HepG2 (cell line): ENCODE measurements at regions not wholly inside any gene's neighbourhood (a gene's known extent, or its start where the extent isn't known, plus 50 kb on each side); places are given as distances from the start of the nearest gene placed in this dataset.

ENCODE experiments used
- ATAC-seq: fragments of 200-7000 bp; cut with Tn5 transposase; 3 replicates; pipeline ENCODE4 v1.9.1; 2020; ENCODE audit warnings: mild to moderate bottlenecking, moderate library complexity
- BruUV-seq: library from RNA; stranded (reverse); fragments of 400-500 nt; replicated peaks from 2 replicates; lab custom pipeline; 2021; lab: Mats Ljungman, UMichigan
- CTCF ChIA-PET: fragments of 300-600 bp; formaldehyde crosslinking; extraction: SDS; loops from one replicate; lab custom pipeline; 2021; ENCODE audit warnings: low total read pairs, inconsistent platforms, low intra/inter-chr PET ratio; lab: Yijun Ruan, JAX
- POLR2A ChIA-PET: fragments of 350-600 bp; sonication (Branson Sonifier 250); formaldehyde crosslinking; loops from one replicate; lab custom pipeline; 2020; ENCODE audit warnings: antibody characterized with exemption, inconsistent platforms; lab: Yijun Ruan, JAX
- DNase-seq: peaks from one replicate; pipeline ENCODE4 v3.0.0-alpha.2; 2015; ENCODE audit warnings: low spot score
- FAIRE-seq: peaks from 3 replicates; lab custom pipeline; 2011; peaks lifted over from hg19 to GRCh38; lab: Jason Lieb, UNC
- H2AFZ ChIP-seq: one replicate; pipeline ENCODE4 v1.6.1; 2011; ENCODE audit warnings: low read length, inconsistent platforms
- H3K27ac ChIP-seq: fragments of 300-600 bp; 3 replicates; pipeline ENCODE4 v1.8.0; 2011; ENCODE audit warnings: mixed run types, mild to moderate bottlenecking, mixed read lengths, low read length, inconsistent platforms; ENCODE audit not compliant: insufficient read depth; ENCODE audit errors: extremely low read length
- H3K27me3 ChIP-seq, 2 experiments: fragments of 200-600 bp in 1 of 2; 2 replicates in 1 of 2; 3 replicates in 1 of 2; pipeline versions ENCODE4 v1.6.0 to v1.8.0; 2011; ENCODE audit warnings: low read length in 2 of 2, mild to moderate bottlenecking in 2 of 2, moderate library complexity in 2 of 2, inconsistent platforms in 1 of 2; ENCODE audit not compliant: insufficient read depth in 2 of 2, control insufficient read depth in 1 of 2
- H3K36me3 ChIP-seq, 2 experiments: fragments of 200-600 bp in 1 of 2; replicated peaks in 1 of 2; 2 replicates in 1 of 2; 3 replicates in 1 of 2; pipeline versions ENCODE4 v1.5.1 to v1.8.0; 2011; ENCODE audit warnings: low read length in 2 of 2, inconsistent platforms in 1 of 2; ENCODE audit not compliant: insufficient read depth in 2 of 2, control insufficient read depth in 1 of 2
- H3K4me1 ChIP-seq: 2 replicates; pipeline ENCODE4 v1.5.1; 2012; ENCODE audit warnings: low read length, inconsistent platforms; ENCODE audit not compliant: insufficient read depth
- H3K4me2 ChIP-seq: 2 replicates; pipeline ENCODE4 v1.6.0; 2011; ENCODE audit warnings: low read depth, low read length, inconsistent platforms
- H3K4me3 ChIP-seq, 3 experiments: fragments of 200-600 bp in 1 of 3; sonication (generic), shearing (Covaris generic) in 1 of 3; replicated peaks in 1 of 3; 2 replicates each; pipeline ENCODE4 v1.5.1; 2011 to 2016; ENCODE audit warnings: low read length in 3 of 3, inconsistent platforms in 2 of 3, low read depth in 2 of 3, mild to moderate bottlenecking in 2 of 3, control low read depth in 1 of 3, mixed read lengths in 1 of 3; ENCODE audit not compliant: insufficient read depth in 1 of 3
- H3K79me2 ChIP-seq: one replicate; pipeline ENCODE4 v1.6.1; 2011; ENCODE audit warnings: low read length, inconsistent platforms; ENCODE audit not compliant: insufficient read depth
- H3K9ac ChIP-seq: 2 replicates; pipeline ENCODE4 v1.6.0; 2011; ENCODE audit warnings: mild to moderate bottlenecking, low read depth, low read length, inconsistent platforms; ENCODE audit not compliant: insufficient read depth
- H3K9me3 ChIP-seq: 2 replicates; pipeline ENCODE4 v1.5.1; 2012; ENCODE audit warnings: mild to moderate bottlenecking, low read length
- H4K20me1 ChIP-seq: 2 replicates; pipeline ENCODE4 v1.6.0; 2011; ENCODE audit warnings: inconsistent platforms, mild to moderate bottlenecking, low read length, moderate library complexity; ENCODE audit not compliant: insufficient read depth
- IKZF1 ChIP-seq: fragments of 450-650 bp; IDR thresholded peaks from 2 replicates; pipeline ENCODE4 v1.7.1; 2016
- JUND ChIP-seq: sonication (generic); formaldehyde crosslinking; IDR thresholded peaks from 2 replicates; pipeline ENCODE4 v1.8.0; 2022; ENCODE audit warnings: mild to moderate bottlenecking, missing genetic modification reagents
- NFYB ChIP-seq: sonication (generic); formaldehyde crosslinking; IDR thresholded peaks from 2 replicates; pipeline ENCODE4 v1.4.0; 2020; ENCODE audit warnings: missing genetic modification reagents
- TARDBP ChIP-seq: sonication (generic); formaldehyde crosslinking; IDR thresholded peaks from 2 replicates; pipeline ENCODE4 v1.8.0; 2022; ENCODE audit warnings: mild to moderate bottlenecking, missing genetic modification reagents
- ZFP36L1 ChIP-seq: sonication (generic); formaldehyde crosslinking; IDR thresholded peaks from 2 replicates; pipeline ENCODE4 v1.8.0; 2022; ENCODE audit warnings: mild to moderate bottlenecking, missing genetic modification reagents, moderate library complexity
- ZNF138 ChIP-seq: sonication (generic); formaldehyde crosslinking; IDR thresholded peaks from 2 replicates; pipeline ENCODE4 v1.5.0; 2020; ENCODE audit warnings: mild to moderate bottlenecking, low read depth, missing genetic modification reagents
- ZNF3 ChIP-seq: IDR thresholded peaks from 2 replicates; pipeline ENCODE4 v1.7.0; 2017; ENCODE audit warnings: inconsistent platforms
- ZNF510 ChIP-seq: sonication (generic); formaldehyde crosslinking; IDR thresholded peaks from 2 replicates; pipeline ENCODE4 v1.4.0; 2020; ENCODE audit warnings: low read depth, mild to moderate bottlenecking, missing genetic modification reagents
- ZNF777 ChIP-seq: sonication (generic); formaldehyde crosslinking; IDR thresholded peaks from 2 replicates; pipeline ENCODE4 v1.4.0; 2020; ENCODE audit warnings: missing genetic modification reagents
- ZSCAN25 ChIP-seq: sonication (generic); formaldehyde crosslinking; IDR thresholded peaks from 2 replicates; pipeline ENCODE4 v1.8.0; 2022; ENCODE audit warnings: mild to moderate bottlenecking, missing genetic modification reagents
- WGBS: methylation state at CpG from one replicate; pipeline ENCODE4 v1.1.6; 2017; ENCODE audit warnings: low lambda C conversion rate; 5-methylcytosine and 5-hydroxymethylcytosine counted together
- in situ Hi-C: cut with HindIII; loops from 2 replicates; pipeline ENCODE4 v1.10.0; 2017; ENCODE audit warnings: low pct_unique_long_range_greater_than_20kb; ENCODE audit not compliant: extremely low pct_ligation_motif_present
- intact Hi-C: fragments of 100-400 bp; cut with micrococcal nuclease; formaldehyde crosslinking; loops from one replicate; pipeline ENCODE4 v1.10.0; 2022; ENCODE audit not compliant: unreplicated experiment
- TF ChIP-seq, protein P1 (sequence below), 2 experiments: IDR thresholded peaks; 2 replicates each; pipeline ENCODE4 v1.6.1; 2011 to 2012; ENCODE audit warnings: low read length in 2 of 2, borderline replicate concordance in 1 of 2, low read depth in 1 of 2, mild to moderate bottlenecking in 1 of 2, moderate library complexity in 1 of 2
- TF ChIP-seq, protein P2 (sequence below): sonication (generic); formaldehyde crosslinking; IDR thresholded peaks from 2 replicates; pipeline ENCODE4 v1.5.1; 2020; ENCODE audit warnings: missing genetic modification reagents, mild to moderate bottlenecking, borderline replicate concordance
- TF ChIP-seq, protein P3 (sequence below): sonication (generic); formaldehyde crosslinking; IDR thresholded peaks from 2 replicates; pipeline ENCODE4 v1.4.0; 2020; ENCODE audit warnings: mild to moderate bottlenecking, missing genetic modification reagents

DNA sequence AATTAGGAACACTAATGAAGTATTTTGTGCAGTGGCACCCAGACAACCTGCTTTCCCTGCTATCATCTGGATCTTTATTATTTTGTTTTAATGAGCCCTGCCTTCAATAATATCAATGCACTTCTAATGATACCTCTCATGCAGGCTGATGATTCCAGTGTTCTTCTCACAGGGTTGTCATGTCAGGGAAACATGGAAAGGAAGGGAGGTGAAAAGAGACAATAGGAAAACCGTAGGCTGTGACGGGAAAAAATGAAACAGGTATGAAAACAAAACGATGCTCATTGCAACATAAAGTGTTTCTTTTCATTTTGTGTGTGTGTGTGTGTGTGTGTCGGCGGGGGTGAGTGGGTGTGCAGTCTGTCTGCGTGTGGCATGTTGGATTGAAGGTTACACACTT, 102.6 kb upstream of the CTBP2 start:
- Histone ChIP-seq H3K9ac (no peak overlapping the region), H4K20me1 (no peaks in the 10 kb centered on the region), H3K27me3 (peaks cover 0 to 2% of the 10 kb centered on the region in 2 experiments; a peak in 2 of 5 replicates), H3K79me2 (no peaks in the 10 kb centered on the region), H3K9me3 (no peaks in the 10 kb centered on the region), H3K4me1 (no peaks in the 10 kb centered on the region), H3K27ac (no peak overlapping the region), H3K4me2 (no peak overlapping the region), H3K4me3 (no peak overlapping the region), H2AFZ (no peak overlapping the region), H3K36me3 (no peaks in the 10 kb centered on the region)
- intact Hi-C loops, result no loop called here
- ChIA-PET CTCF (no interaction called here), POLR2A (no interaction called here)
- no peak for FAIRE-seq
- BruUV-seq, result no TSS peak
- no peak for TF ChIP-seq ZNF138 (CRISPR knock-in tag)
- no peak for TF ChIP-seq TARDBP
- TF ChIP-seq ZNF510 (CRISPR knock-in tag), result no peak
- TF ChIP-seq NFYB (CRISPR knock-in tag), result no peak
- no peak for TF ChIP-seq ZFP36L1 (CRISPR knock-in tag)
- TF ChIP-seq ZNF3 (CRISPR knock-in tag), result no peak
- ATAC-seq, result no peak
- in situ Hi-C loops, result no loop called here
- DNase-seq, result no peak
- WGBS, result 3% methylated on average over 6 of the region's 6 CpGs

DNA sequence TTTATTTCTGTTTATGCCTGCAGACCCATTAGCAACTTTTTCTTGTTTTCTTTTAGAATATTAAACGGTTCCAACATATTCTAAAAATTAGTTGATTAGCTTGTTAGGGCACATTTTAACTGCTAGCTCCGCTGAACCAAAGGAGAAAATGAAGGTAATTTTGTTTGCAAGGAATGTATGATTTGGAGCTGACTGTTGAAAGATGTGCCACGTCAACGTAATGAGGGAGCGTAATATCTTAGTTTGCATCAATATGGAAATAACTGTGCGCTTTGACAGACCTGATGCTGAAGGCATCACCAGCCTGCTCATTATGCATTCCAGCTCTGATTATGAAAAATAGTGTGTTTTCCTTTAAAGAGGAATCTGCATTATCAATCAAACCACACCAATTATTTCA, 102.0 kb upstream of the CTBP2 start:
- CTCF ChIA-PET, result no interaction called here
- no peaks in the 10 kb centered on the region for H3K79me2 ChIP-seq
- H3K9ac ChIP-seq, result no peak overlapping the region
- H3K4me3 ChIP-seq, result no peak overlapping the region
- POLR2A ChIA-PET, result no interaction called here
- no TSS peak for BruUV-seq
- no peak overlapping the region for H2AFZ ChIP-seq
- H3K9me3 ChIP-seq, result no peaks in the 10 kb centered on the region
- H3K4me1 ChIP-seq, result no peaks in the 10 kb centered on the region
- DNase-seq, result no peak
- peaks cover 0 to 2% of the 10 kb centered on the region in 2 experiments; a peak in 2 of 5 replicates for H3K27me3 ChIP-seq
- in situ Hi-C loops, result no loop called here
- H3K4me2 ChIP-seq, result no peak overlapping the region
- intact Hi-C loops, result no loop called here
- H4K20me1 ChIP-seq, result no peaks in the 10 kb centered on the region
- WGBS, result 51% methylated on average over 6 of the region's 6 CpGs
- no peaks in the 10 kb centered on the region for H3K36me3 ChIP-seq
- ATAC-seq, result no peak
- FAIRE-seq, result no peak
- no peak overlapping the region for H3K27ac ChIP-seq
- TF ChIP-seq JUND (CRISPR knock-in tag), result no peak
- TF ChIP-seq IKZF1, result no peak
- no peak for TF ChIP-seq ZSCAN25 (CRISPR knock-in tag)
- no peak for TF ChIP-seq ZNF777 (CRISPR knock-in tag)
- TF ChIP-seq, protein P1, sequence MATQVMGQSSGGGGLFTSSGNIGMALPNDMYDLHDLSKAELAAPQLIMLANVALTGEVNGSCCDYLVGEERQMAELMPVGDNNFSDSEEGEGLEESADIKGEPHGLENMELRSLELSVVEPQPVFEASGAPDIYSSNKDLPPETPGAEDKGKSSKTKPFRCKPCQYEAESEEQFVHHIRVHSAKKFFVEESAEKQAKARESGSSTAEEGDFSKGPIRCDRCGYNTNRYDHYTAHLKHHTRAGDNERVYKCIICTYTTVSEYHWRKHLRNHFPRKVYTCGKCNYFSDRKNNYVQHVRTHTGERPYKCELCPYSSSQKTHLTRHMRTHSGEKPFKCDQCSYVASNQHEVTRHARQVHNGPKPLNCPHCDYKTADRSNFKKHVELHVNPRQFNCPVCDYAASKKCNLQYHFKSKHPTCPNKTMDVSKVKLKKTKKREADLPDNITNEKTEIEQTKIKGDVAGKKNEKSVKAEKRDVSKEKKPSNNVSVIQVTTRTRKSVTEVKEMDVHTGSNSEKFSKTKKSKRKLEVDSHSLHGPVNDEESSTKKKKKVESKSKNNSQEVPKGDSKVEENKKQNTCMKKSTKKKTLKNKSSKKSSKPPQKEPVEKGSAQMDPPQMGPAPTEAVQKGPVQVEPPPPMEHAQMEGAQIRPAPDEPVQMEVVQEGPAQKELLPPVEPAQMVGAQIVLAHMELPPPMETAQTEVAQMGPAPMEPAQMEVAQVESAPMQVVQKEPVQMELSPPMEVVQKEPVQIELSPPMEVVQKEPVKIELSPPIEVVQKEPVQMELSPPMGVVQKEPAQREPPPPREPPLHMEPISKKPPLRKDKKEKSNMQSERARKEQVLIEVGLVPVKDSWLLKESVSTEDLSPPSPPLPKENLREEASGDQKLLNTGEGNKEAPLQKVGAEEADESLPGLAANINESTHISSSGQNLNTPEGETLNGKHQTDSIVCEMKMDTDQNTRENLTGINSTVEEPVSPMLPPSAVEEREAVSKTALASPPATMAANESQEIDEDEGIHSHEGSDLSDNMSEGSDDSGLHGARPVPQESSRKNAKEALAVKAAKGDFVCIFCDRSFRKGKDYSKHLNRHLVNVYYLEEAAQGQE (IDR thresholded peaks at IDR 0.05; ENCODE audit: borderline replicate concordance in 1 of 2, low read depth in 1 of 2, low read length in 2 of 2), result no peak
- TF ChIP-seq, protein P2, sequence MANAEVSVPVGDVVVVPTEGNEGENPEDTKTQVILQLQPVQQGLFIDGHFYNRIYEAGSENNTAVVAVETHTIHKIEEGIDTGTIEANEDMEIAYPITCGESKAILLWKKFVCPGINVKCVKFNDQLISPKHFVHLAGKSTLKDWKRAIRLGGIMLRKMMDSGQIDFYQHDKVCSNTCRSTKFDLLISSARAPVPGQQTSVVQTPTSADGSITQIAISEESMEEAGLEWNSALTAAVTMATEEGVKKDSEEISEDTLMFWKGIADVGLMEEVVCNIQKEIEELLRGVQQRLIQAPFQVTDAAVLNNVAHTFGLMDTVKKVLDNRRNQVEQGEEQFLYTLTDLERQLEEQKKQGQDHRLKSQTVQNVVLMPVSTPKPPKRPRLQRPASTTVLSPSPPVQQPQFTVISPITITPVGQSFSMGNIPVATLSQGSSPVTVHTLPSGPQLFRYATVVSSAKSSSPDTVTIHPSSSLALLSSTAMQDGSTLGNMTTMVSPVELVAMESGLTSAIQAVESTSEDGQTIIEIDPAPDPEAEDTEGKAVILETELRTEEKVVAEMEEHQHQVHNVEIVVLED (CRISPR knock-in tag), result no peak
- TF ChIP-seq, protein P3, sequence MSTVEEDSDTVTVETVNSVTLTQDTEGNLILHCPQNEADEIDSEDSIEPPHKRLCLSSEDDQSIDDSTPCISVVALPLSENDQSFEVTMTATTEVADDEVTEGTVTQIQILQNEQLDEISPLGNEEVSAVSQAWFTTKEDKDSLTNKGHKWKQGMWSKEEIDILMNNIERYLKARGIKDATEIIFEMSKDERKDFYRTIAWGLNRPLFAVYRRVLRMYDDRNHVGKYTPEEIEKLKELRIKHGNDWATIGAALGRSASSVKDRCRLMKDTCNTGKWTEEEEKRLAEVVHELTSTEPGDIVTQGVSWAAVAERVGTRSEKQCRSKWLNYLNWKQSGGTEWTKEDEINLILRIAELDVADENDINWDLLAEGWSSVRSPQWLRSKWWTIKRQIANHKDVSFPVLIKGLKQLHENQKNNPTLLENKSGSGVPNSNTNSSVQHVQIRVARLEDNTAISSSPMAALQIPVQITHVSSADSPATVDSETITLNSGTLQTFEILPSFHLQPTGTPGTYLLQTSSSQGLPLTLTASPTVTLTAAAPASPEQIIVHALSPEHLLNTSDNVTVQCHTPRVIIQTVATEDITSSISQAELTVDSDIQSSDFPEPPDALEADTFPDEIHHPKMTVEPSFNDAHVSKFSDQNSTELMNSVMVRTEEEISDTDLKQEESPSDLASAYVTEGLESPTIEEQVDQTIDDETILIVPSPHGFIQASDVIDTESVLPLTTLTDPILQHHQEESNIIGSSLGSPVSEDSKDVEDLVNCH (CRISPR knock-in tag), result no peak
